Lung (tissue), 11 donors: ENCODE measurements at regions not wholly inside any gene's neighbourhood (a gene's known extent, or its start where the extent isn't known, plus 50 kb on each side); places are given as distances from the start of the nearest gene placed in this dataset.

Experiments used
- ATAC-seq: fragments of 200-7000 bp; cut with Tn5 transposase; one replicate; pipeline ENCODE4 v1.9.1; 2020; ENCODE audit warnings: moderate number of reproducible peaks; ENCODE audit not compliant: insufficient read depth, low FRiP score
- DNase-seq, 3 donors: peaks; one replicate each; pipeline ENCODE4 v3.0.0-alpha.2; 2013 to 2017
- H3K27ac ChIP-seq, 2 donors: one replicate each; pipeline ENCODE4 v1.5.1; 2013; ENCODE audit warnings: mild to moderate bottlenecking in 2 of 2, moderate library complexity in 2 of 2, control low read depth in 1 of 2, inconsistent platforms in 1 of 2, low read depth in 1 of 2, low read length in 1 of 2
- H3K27me3 ChIP-seq, 3 donors: one replicate each; pipeline ENCODE4 v1.5.1; 2013; ENCODE audit warnings: low read length in 2 of 3; ENCODE audit not compliant: control insufficient read depth in 3 of 3, insufficient read depth in 3 of 3
- H3K36me3 ChIP-seq, 4 donors: one replicate each; pipeline ENCODE4 v1.5.1; 2013; ENCODE audit warnings: low read length in 4 of 4, mild to moderate bottlenecking in 1 of 4, moderate library complexity in 1 of 4; ENCODE audit not compliant: control insufficient read depth in 4 of 4, insufficient read depth in 4 of 4
- H3K4me1 ChIP-seq, 5 donors: one replicate each; pipeline ENCODE4 v1.5.1; 2013; ENCODE audit warnings: low read length in 5 of 5, mild to moderate bottlenecking in 2 of 5, moderate library complexity in 1 of 5; ENCODE audit not compliant: control insufficient read depth in 5 of 5, insufficient read depth in 5 of 5
- H3K4me3 ChIP-seq: one replicate; pipeline ENCODE4 v1.5.1; 2013; ENCODE audit warnings: mild to moderate bottlenecking, control low read depth, moderate library complexity
- H3K9ac ChIP-seq, 2 donors: one replicate each; pipeline ENCODE4 v1.5.1; 2013; ENCODE audit warnings: low read length in 2 of 2, control low read depth in 1 of 2; ENCODE audit not compliant: insufficient read depth in 1 of 2
- H3K9me3 ChIP-seq, 4 donors: one replicate each; pipeline ENCODE4 v1.5.1; 2013; ENCODE audit warnings: low read length in 3 of 4, mild to moderate bottlenecking in 1 of 4, moderate library complexity in 1 of 4; ENCODE audit not compliant: control insufficient read depth in 4 of 4, insufficient read depth in 3 of 4
- WGBS, 2 donors: extraction: QIAGEN DNeasy Blood & Tissue Kit; methylation state at CpG; one replicate each; pipeline ENCODE4 v1.1.7; 2013; 5-methylcytosine and 5-hydroxymethylcytosine counted together
- TF ChIP-seq, protein P1 (sequence below): IDR thresholded peaks from 2 replicates; pipeline ENCODE4 v1.5.1; 2012; ENCODE audit warnings: mild to moderate bottlenecking; ENCODE audit errors: control extremely low read depth, extremely low read depth
- donor health status: control.
- donor health status: control.
- donor health status: Bipolar disorder and iron deficiency.
- donor health status: healthy.
- donor health status: DM: yes; HTN: yes; CAD: no.

DNA sequence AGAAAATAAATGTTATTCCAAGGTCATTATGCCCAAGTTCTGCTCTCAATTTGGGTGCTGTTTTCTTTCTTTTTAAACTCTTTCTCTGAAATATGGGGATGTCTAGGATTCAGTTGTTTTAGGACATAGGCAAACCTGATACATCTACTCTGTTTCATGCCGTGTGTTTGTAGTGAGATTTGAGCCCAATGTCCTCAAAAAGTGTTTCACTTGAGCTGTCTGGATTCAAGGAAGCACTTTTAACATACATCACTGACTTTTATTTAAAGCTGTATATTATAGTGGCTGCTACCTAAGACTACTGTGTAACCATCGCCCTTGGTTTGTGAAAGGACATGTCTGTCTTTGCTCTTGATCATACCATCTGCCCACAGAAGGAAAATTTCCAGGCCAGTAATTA lies 709.3 kb upstream of the STXBP6 start:
- no peak overlapping the region for H3K4me3 ChIP-seq
- no peaks in the 10 kb centered on the region for H3K36me3 ChIP-seq
- no peak for ATAC-seq
- TF ChIP-seq, protein P1, sequence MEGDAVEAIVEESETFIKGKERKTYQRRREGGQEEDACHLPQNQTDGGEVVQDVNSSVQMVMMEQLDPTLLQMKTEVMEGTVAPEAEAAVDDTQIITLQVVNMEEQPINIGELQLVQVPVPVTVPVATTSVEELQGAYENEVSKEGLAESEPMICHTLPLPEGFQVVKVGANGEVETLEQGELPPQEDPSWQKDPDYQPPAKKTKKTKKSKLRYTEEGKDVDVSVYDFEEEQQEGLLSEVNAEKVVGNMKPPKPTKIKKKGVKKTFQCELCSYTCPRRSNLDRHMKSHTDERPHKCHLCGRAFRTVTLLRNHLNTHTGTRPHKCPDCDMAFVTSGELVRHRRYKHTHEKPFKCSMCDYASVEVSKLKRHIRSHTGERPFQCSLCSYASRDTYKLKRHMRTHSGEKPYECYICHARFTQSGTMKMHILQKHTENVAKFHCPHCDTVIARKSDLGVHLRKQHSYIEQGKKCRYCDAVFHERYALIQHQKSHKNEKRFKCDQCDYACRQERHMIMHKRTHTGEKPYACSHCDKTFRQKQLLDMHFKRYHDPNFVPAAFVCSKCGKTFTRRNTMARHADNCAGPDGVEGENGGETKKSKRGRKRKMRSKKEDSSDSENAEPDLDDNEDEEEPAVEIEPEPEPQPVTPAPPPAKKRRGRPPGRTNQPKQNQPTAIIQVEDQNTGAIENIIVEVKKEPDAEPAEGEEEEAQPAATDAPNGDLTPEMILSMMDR: no peak
- no peak for DNase-seq
- H3K27ac ChIP-seq: no peak overlapping the region
- no peaks in the 10 kb centered on the region for H3K9me3 ChIP-seq
- H3K9ac ChIP-seq: no peak overlapping the region
- H3K4me1 ChIP-seq: no peaks in the 10 kb centered on the region
- WGBS, 2 donors: 53 to 81% methylated on average over 2 of the region's 2 CpGs
- H3K27me3 ChIP-seq: no peaks in the 10 kb centered on the region

DNA sequence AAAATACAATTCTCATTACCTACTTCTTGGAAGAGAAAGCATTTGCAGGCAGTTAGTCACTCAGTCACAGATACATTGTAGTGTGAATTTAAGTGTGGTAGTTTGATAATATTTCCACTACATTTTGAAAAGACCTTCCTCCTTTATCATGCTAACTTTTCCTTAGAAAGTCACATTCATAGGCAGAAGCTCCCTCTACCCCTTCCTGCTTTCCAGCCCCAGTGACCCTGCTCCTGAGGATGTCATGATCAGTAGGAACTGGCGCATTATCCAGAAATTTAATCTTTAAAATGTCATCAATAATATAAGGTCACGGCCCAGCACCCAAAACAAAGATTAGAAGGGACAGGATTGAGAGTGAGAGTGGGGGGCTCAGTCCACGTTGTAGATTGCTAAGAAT lies 707.4 kb upstream of the STXBP6 start:
- TF ChIP-seq, protein P1: no peak

GRCh38 chr14:25756876-25757275 lies 706.9 kb upstream of the STXBP6 start:
- 77 to 83% methylated on average over 4 of the region's 4 CpGs for WGBS, 2 donors
- ATAC-seq: no peak

More for the DNA sequence above, 707.4 kb upstream of the STXBP6 start:
- H3K9me3 ChIP-seq: no peaks in the 10 kb centered on the region
- 72 to 79% methylated on average over 3 of the region's 3 CpGs for WGBS, 2 donors
- H3K36me3 ChIP-seq: no peaks in the 10 kb centered on the region
- no peak overlapping the region for H3K27ac ChIP-seq
- DNase-seq (no peak), ATAC-seq (no peak)
- no peaks in the 10 kb centered on the region for H3K27me3 ChIP-seq
- no peak overlapping the region for H3K9ac ChIP-seq
- no peaks in the 10 kb centered on the region for H3K4me1 ChIP-seq
- no peak overlapping the region for H3K4me3 ChIP-seq

GRCh38 chr14:25753130-25753529 lies 703.2 kb upstream of the STXBP6 start:
- no peaks in the 10 kb centered on the region for H3K36me3 ChIP-seq
- no peaks in the 10 kb centered on the region for H3K4me1 ChIP-seq
- no peak for ATAC-seq
- no peak overlapping the region for H3K9ac ChIP-seq
- no peaks in the 10 kb centered on the region for H3K9me3 ChIP-seq
- H3K4me3 ChIP-seq: no peak overlapping the region
- no peak for DNase-seq
- TF ChIP-seq, protein P1: no peak
- WGBS, 2 donors: 52 to 59% methylated on average over 4 of the region's 4 CpGs
- no peaks in the 10 kb centered on the region for H3K27me3 ChIP-seq
- no peak overlapping the region for H3K27ac ChIP-seq

More at GRCh38 chr14:25756876-25757275, 706.9 kb upstream of the STXBP6 start:
- no peaks in the 10 kb centered on the region for H3K4me1 ChIP-seq
- H3K27me3 ChIP-seq: no peaks in the 10 kb centered on the region
- H3K4me3 ChIP-seq: no peak overlapping the region
- DNase-seq: no peak
- H3K9ac ChIP-seq: no peak overlapping the region
- no peak overlapping the region for H3K27ac ChIP-seq
- TF ChIP-seq, protein P1: no peak
- H3K9me3 ChIP-seq: no peaks in the 10 kb centered on the region
- H3K36me3 ChIP-seq: no peaks in the 10 kb centered on the region
